Activated naive CD4-positive, alpha-beta T cell treated with anti-CD3 and anti-CD28 coated beads, Interleukin-2, amount 50 U/mL, for 16 hours (primary cell): ENCODE measurements at regions not wholly inside any gene's neighbourhood (a gene's known extent, or its start where the extent isn't known, plus 50 kb on each side); places are given as distances from the start of the nearest gene placed in this dataset.
"Not testable (repeated sequence)": the region's sequence is repeated elsewhere in the genome, so short reads cannot be mapped to it uniquely, and the experiment has no call there.

ENCODE experiments used
- DNase-seq: peaks from one replicate; pipeline ENCODE4 v3.0.0-alpha.2; 2020

DNA sequence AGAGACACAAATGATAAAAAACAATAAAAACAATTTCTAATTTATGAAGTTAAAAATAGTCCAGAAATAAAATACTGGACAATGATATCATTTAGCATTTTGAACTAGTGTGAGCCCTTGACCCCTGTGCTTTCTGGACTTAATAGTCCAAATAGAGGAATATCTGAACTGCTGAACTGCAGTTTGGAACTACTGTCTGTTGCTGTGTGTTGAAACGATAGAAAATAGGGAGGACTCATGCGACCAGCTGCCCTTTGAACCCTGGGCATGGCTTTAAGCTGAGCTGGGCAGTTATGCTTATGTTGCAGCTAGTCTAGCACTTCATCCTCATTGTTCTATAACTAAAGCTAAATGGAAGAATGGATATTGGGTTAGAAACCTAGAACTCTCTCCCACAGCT lies 99.5 kb downstream of the FMR1NB start:
- DNase-seq, result no peak

DNA sequence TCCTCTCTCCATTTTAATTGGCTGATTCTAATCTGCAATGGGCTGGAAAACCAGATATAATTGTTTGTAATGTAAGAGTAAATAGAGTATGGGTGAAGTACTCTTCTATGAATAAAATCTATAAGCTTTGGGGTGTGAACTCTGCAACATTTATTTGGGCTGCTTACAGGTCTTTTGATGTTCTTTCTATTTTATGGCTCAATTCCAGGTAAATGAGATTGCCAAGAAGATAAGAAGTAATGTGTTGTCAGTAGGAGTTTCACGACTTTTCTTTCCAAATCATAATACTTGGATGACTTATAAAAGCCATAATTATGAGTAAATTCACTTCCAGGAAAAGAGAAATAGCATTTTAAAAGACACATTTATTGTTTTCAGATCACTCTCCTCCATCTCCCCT lies 103.5 kb downstream of the FMR1NB start:
- DNase-seq, result no peak

DNA sequence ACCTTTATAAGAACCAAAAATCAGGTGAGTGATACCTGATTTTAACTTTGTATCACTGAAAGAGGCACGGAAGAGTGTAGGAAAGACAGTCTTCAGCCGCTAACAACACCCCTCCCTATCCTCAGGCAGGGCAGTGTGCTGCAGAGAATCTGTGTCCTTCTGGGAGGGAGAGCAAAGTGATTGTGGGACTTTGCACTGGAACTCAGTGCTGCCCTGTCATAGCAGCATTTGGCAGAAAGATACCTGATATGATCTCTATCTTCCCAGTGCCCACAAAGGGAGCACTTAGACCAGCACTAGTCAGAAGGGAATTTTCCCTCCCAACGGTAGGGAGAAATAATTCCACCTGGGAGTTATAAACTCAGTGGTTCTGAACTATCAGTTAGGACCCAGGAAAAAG lies 139.0 kb downstream of the FMR1NB start:
- DNase-seq, result no peak

DNA sequence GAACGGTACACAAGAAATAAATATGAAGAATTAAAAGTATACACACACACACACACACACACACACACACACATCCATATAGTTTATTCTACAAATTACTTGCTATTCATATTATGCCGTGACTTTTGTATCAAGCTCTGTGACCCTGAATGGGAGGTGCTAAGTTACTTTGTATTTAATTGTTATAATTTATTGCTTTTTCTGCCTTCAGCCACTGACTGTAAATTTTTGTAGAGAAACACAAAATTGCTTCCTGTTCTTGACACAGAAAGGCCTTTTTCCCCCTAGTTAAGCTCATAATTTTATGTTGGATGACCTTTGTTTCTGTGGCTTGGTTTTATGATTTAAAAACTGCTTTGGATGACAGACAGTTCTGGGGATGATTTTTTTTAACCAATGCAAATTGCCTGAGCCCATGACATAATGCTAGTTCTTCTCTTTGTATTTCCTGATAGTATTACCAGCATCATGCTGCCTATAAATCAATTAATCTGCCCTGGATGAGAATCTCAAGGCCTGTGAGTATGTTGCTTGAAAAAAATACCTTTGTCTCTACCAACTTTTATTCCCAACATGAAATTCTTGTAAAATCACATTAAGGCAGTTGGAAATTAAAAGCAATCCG lies 140.0 kb downstream of the FMR1NB start:
- DNase-seq, result no peak

DNA sequence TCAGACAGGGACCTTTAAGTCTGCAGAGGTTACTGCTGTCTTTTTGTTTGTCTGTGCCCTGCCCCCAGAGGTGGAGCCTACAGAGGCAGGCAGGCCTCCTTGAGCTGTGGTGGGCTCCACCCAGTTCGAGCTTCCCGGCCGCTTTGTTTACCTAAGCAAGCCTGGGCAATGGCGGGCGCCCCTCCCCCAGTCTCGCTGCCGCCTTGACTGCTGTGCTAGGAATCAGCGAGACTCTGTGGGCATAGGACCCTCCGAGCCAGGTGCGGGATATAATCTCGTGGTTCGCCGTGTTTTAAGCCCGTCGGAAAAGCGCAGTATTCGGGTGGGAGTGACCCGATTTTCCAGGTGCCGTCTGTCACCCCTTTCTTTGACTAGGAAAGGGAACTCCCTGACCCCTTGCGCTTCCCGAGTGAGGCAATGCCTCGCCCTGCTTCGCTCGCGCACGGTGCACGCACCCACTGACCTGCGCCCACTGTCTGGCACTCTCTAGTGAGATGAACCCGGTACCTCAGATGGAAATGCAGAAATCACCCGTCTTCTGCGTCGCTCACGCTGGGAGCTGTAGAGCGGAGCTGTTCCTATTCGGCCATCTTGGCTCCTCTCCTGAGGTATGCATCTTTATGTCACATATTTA lies 147.9 kb downstream of the FMR1NB start:
- DNase-seq, result not testable (repeated sequence)

DNA sequence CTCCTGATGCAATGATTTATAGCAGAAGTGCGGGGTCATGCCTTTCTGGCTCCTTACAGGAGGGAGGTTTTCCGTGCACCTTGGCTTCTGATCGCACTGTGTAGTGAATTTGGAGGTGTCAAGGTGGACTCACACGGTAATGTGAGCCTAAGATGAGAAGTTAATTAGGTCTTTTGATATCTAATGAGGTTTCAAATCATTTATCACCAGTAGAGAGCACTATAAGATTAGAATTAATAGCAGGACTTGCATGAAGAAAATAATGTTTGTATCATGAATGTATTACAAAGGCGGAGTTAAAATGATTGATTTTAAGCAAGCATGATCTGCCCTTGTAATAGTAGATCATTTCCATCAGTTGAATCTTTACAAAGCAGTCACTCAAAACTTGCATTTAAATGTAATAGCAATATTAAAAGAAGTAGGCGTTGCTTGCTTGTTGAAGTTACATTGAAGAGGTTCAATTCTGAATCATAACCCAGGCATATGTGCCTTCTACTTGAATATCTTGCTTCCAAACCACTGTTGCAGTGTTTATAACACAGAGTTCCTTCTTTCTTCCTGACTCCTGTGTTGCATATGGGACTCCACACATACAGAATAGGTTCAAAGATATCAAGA lies 152.1 kb downstream of the FMR1NB start:
- DNase-seq, result no peak

DNA sequence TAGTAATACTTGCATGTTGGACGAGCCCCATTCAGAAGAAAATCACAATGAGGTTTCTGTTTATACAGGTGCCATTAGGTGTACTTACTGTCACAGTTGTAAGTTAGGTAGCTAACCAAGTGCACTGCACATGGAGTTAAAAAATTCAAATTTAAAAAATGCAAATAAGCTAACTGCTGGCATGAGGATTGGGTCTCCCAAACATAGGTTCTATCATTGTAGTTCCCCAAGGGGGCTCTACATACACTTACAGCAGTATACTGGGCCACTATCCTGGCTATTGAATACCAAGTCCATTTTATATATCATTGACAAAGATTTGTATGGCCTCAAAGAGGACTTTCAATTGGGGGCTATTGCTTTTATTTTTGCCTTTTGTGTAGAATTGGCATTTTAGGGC lies 153.4 kb downstream of the FMR1NB start:
- DNase-seq, result no peak

DNA sequence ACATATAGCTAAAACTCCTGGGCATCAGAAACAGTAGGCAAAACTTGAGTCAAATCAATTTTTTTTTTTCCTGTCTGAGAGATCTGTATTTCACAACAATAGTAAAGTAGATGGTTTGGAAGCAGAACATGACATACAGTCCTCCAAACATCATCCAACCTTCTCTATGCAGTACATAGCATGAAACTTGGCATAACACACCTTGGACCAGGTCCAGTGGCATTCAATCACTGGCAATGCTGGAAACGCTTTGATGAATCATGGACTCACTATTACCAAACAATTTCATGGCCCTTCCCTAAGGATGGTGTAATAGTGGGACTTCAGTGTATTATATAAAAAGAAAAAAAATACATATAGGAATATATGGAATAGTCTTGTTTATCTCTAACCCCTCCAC lies 154.6 kb downstream of the FMR1NB start:
- DNase-seq, result no peak

DNA sequence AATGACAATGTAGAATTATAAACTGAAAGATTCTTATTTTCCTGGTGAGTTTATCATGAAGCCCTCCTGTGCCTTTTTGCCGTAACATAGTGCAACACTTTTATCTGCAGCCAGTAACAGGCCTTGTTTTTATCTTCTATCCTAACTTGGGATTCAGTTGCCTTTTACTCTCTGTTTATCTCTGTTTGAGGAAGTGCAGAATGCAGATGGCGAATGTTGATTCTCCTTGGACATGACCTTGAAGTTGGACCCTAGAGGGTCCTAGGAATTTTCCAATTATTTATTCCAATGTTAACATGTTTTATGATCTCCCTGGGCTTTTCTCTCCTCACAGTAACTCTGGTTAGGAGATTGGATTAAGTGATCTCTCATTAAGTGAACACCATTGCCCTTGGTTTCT lies 165.0 kb downstream of the FMR1NB start:
- DNase-seq, result no peak

DNA sequence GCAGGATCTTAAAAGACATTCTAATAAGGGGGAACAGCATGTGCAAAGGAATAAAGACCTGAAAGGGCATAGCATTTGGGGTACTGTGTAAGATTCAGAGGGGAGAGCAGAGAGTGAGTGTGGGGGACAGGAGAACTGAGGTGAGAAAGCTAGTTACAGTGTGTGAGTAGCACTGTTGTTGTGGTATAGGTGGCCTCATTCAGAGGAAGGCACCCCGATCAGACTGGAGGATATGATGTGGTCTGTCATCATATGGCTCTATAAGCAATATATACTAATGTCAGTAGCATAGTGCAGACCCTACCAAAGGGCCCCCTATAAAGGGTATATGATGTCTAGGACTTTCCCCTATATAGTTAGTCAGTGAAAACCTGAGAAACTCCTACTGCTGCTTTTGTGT lies 175.8 kb downstream of the FMR1NB start:
- DNase-seq, result no peak

DNA sequence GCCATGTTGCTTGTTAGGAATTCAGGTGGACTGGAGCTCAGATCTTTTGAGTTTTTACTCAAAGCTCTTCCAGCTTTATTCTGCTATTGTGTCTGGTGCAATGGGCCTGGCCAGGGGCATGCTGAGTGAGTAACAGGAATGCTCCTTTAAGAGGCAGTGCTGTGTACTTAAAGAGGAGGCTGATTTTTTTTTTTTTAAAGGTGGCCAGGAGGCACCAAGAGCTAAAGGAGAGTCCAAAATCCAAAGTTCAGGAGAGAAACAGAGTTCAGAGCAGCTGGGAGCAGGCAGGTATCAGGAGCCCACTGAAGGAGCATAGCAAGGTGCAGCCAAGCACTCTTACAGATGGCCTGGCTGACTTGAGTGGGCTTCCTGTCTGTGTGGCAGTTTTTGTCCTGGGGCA lies 178.7 kb downstream of the FMR1NB start:
- no peak for DNase-seq

DNA sequence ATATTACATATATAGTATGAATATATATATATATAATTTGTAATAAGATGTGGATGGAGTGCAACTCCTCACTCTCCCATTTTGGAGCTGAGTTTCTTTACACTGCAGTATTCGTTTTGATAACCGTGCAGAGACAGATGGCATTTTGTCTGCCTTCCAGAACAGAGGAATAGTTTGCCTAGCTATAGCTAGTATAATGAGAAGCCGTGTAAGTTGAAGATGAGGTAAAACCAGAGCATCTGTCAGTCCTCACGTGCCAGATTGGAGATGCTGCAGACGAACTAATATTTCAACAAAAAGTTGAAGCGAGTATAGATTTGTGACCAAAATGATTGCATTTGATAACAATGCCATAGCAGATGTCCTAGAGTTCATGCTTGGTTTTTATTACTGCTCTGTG lies 180.6 kb downstream of the FMR1NB start:
- no peak for DNase-seq

DNA sequence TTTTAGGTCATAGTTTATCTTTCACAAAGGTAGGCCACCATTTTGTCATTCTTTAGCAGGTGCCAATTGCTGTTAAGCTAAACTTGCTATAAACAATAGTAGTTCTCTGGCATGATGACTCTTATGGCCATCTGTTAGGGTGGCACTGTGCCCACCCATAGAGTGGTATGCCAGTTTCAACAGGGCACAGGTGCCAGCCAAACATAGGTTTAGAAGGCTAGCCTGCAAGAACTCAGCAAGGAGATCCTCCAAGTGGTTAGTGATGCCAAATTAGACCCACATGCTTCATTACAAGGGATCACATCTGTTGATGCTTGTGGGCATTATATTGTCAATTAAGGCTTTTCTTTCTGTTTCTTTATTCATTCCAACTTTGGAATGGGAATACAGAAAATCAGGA lies 204.5 kb downstream of the FMR1NB start:
- no peak for DNase-seq

DNA sequence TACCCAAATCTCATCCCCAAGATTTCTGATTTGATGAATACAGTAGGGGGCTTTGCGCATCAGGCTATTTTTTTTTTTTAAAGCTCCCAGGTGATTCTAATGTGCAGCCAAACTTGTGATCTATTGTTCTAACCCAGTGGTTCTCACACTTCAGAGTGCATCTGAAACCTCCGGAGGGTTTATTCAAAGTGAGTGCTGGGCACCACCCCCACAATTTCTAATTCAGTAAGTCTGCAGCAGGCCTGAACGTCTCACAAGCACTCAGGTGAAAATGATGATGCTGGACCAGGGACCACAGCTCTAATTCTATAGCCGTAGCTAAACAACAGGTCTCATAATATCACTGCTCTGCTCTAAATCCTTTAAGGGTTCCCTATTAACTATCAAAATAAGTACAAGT lies 211.4 kb downstream of the FMR1NB start:
- no peak for DNase-seq

DNA sequence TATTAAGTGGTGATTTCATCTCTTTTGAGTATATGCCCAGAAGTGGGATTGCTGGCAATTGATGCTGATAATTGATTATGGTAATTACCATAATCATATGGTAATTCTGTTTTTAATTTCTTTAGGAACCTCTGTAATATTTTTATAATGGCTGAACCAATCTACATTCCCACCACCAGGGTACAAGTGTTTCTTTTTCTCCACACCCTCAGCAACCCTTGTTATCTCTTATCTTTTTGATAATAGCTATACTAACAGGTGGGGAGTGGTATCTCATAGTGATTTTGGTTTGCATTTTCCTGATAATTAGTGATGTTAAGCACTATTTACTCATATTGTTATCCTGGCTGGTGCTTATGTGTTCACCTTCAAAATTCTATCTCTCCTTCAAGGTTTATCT lies 212.6 kb downstream of the FMR1NB start:
- no peak for DNase-seq

DNA sequence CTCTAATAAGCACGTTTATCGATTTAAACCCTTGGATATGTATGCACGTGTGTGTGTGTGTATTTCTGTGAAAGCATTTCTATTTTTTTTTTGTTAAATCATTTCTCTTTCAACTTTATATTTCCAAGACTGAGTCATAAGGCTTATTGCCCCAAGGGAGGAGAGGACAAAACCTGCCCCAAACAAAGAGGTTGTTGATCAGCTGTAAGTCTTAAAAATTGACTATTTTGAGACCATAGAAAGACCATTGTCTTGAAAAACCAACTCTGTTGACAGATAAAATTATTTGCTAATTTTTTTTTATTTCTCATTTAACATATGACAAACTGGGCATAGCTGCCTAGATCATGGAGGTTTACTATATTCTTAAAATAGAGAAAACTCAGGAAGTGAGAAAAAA lies 222.4 kb downstream of the FMR1NB start:
- DNase-seq, result no peak

DNA sequence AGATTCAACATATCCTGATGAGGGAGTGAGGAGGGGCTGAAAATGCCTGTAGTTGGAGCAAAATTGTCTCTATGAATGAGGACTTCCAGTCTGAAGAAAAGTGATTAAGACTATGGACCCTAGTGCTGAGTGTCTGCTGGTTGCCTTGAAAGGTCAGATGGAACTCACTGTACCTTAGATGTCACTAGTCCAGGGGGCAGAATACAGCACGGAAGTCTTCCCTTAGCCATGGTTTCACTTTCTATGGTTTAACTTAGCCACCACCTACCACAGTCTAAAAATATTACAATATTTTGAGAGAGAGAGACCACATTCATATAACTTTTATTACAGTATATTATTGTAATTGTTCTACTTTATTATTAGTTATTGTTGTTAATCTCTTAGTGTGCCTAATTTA lies 223.1 kb downstream of the FMR1NB start:
- DNase-seq, result no peak

DNA sequence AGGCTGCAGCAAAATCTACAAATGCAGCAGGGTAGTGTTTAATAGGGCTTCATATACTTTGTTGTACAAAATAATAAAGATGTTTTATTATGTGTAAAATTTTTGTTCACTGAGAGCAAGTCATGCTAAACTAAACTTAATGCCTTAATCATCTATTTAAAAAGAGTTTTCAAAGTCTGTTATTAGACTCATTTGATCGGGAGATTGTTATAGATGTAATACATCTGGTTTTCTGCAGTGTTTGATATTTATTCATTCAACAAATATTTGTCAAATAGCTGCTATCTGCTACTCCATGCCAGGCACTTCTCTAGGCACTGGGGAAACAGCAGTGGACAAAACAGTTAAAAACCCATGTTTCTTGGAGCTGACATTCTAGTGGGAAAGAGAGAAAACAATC lies 233.6 kb downstream of the FMR1NB start:
- DNase-seq, result no peak

DNA sequence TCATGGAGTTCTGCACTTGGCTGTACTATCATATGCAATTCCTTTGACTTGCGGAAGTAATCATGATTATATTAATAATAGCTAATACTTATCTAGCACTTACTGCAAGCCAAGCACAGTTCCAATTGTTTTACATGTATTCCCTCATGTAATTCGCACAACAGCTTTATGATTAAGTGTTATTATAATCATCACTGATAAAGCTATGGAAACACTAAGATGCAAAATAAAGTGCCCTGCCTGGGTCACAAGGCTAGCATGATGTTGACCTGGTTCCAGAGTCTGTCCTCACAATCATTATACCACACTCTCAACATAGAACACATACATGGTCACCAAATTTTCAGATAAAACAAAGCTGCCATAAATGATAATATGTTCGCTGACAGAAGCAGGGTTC lies 234.6 kb downstream of the FMR1NB start:
- no peak for DNase-seq

DNA sequence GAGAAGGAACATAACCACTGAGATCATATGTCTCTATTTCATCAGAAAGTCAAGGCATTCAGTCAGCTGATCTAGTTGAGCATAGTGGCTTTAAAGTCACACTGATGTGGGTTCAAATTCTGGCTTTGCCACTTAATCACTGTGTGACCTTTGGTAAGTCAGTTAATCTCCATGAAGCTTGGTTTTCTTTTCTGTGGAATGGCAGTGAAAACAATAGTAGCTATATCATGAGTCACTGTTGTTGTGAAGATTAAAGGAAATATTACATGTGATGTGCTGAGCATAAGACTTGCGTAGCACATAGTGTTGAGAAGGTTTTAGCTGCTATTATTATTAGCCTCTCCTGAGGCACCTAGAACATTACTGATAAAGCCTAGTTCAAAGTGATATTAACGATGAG lies 242.2 kb downstream of the FMR1NB start:
- DNase-seq, result no peak

DNA sequence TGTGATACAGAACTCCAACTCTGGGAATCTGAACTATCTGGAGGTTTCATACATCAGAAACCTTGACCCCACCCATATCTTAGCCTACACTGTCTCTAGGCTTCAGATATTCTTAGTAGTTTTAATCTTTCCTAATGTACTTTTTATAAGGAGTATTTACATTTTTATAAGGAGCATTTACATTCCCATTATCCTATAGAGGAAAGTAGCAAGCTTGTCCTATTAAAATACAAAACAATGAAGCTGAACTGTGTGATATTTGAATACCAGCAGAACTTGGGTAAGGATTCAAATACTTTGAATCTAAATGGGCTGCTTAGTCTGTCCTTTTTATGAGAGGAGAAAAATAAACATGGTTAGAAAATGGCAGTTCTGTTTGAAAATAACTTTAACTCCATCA lies 247.4 kb downstream of the FMR1NB start:
- no peak for DNase-seq

DNA sequence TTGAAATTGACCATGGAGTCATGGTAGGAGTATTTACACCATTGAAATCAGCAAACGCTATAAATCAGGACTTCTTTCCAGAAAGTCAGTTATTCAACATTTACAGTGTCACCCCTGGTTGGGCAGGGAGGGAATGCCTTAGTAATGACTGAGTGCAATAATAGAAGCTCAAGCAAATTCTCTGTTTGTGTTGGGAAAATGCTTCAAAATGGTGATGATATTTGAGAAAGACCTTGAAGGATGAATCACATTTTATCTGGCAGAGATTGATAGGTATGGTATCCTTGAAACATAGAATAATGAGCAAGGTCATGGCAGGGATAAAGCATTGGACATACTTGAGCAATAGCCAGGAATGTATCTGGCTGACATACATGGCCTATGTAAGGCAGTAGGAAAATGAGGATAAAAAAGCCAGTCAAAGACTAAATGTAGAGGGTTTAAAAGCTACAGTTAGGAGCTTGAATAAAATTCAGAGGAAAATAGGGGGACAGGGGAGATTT lies 248.7 kb downstream of the FMR1NB start:
- DNase-seq, result no peak

DNA sequence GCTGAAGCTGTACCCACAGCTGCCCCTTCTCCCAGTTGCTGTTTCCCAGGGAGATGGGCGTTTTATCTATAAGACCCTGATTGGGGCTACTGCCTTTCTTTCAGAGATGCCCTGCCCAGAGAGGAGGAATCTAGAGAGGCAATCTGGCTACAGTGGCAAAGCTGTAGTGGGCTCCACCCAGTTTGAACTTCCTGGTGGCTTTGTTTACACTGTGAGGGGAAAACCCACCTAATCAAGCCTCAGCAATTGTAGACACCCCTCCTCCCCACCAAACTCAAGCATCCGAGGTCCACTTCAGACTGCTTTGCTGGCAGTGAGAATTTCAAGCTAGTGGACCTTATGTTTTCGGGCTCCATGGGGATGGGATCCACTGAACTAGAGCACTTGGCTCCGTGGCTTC lies 240.4 kb upstream of the AFF2 start:
- no peak for DNase-seq

DNA sequence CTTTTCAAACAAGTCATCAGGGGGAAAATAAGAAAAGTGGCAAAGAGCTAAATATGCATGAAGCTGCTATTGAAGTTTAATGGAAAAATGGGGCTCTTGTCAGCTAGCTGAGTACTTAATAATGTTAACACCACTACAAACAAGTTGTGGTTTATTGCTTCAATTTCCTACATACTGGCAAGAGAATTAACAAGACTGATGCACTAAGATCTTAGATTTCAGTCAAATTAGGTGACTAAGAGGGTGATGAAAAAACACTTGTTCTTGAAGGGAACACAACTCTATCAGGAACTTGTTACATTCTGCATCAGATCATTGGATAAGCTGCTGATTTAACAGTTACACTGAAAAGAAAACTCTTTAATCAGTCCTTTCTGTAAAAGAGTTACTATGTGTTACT lies 234.6 kb upstream of the AFF2 start:
- DNase-seq, result no peak

DNA sequence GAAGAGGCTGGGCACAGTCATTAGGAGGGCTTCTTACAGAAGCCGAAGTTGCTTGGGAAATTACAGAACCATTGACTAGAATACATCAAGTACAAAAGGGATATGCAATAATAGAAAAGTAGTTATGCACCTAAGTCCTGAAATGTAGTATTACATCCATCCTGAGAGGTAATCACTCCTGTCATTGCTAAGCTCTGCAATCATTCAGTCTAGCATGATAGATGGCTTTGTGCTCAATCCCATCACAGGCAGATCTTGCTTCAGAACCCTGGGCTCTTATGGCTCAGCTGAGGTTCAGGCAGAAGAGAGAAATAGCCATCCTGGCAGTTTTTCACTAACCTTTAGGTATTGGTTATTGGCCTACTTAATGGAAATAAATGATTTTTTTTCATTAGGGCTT lies 231.7 kb upstream of the AFF2 start:
- DNase-seq, result no peak
